Thoracic aorta (tissue), 2 donors: ENCODE measurements at regions not wholly inside any gene's neighbourhood (a gene's known extent, or its start where the extent isn't known, plus 50 kb on each side); places are given as distances from the start of the nearest gene placed in this dataset.

Experiments
- ATAC-seq: fragments of 150-250 bp; one replicate; pipeline ENCODE4 v1.8.0; 2017; ENCODE audit warnings: low read depth; ENCODE audit not compliant: insufficient number of reproducible peaks, low FRiP score
- DNase-seq: peaks from one replicate; pipeline ENCODE4 v3.0.0-alpha.2; 2020; ENCODE audit warnings: low spot score
- H3K27ac ChIP-seq, 2 donors: fragments of 200-600 bp; sonication (generic); 1 replicate in 1 of 2; 2 replicates in 1 of 2; pipeline ENCODE4 v1.5.1; 2016; ENCODE audit warnings: mild to moderate bottlenecking in 2 of 2, moderate library complexity in 2 of 2
- H3K27me3 ChIP-seq: fragments of 200-600 bp; sonication (generic); replicated peaks from 2 replicates; pipeline ENCODE4 v1.6.0; 2016; ENCODE audit warnings: mild to moderate bottlenecking; ENCODE audit not compliant: insufficient read depth
- H3K36me3 ChIP-seq: fragments of 200-600 bp; sonication (generic); one replicate; pipeline ENCODE4 v1.5.1; 2016
- H3K4me1 ChIP-seq, 2 donors: fragments of 200-600 bp; sonication (generic); 1 replicate in 1 of 2; 2 replicates in 1 of 2; pipeline versions ENCODE4 v1.5.1 to v1.6.0; 2016; ENCODE audit warnings: low read depth in 2 of 2, mild to moderate bottlenecking in 1 of 2; ENCODE audit not compliant: control insufficient read depth in 1 of 2
- H3K4me3 ChIP-seq: fragments of 200-600 bp; sonication (generic); 2 replicates; pipeline ENCODE4 v1.5.1; 2016; ENCODE audit warnings: mild to moderate bottlenecking
- H3K9me3 ChIP-seq: fragments of 200-600 bp; sonication (generic); 2 replicates; pipeline ENCODE4 v1.5.1; 2016
- CTCF ChIP-seq: fragments of 200-600 bp; sonication (generic); IDR thresholded peaks from one replicate; pipeline ENCODE4 v1.5.1; 2019; ENCODE audit warnings: antibody characterized with exemption

GRCh38 chr18:30186245-30186644 is 856.3 kb downstream of the DSC3 start:
- TF ChIP-seq CTCF = no peak
- no peak overlapping the region for H3K4me3 ChIP-seq
- H3K27me3 ChIP-seq = no peaks in the 10 kb centered on the region
- peaks cover 0 to 11% of the 10 kb centered on the region in 2 donors for H3K4me1 ChIP-seq
- no peak for DNase-seq
- no peak for ATAC-seq
- no peaks in the 10 kb centered on the region for H3K36me3 ChIP-seq
- peaks cover 3% of the 10 kb centered on the region for H3K9me3 ChIP-seq
- no peak overlapping the region for H3K27ac ChIP-seq

GRCh38 chr18:30177056-30177455 is 865.5 kb downstream of the DSC3 start:
- no peak for TF ChIP-seq CTCF
- Histone ChIP-seq H3K27me3 (no peaks in the 10 kb centered on the region), H3K9me3 (no peaks in the 10 kb centered on the region), H3K27ac (no peak overlapping the region), H3K4me3 (no peak overlapping the region), H3K36me3 (no peaks in the 10 kb centered on the region), H3K4me1 (no peaks in the 10 kb centered on the region)
- ATAC-seq (no peak), DNase-seq (no peak)

- DNase-seq (no peak), ATAC-seq (no peak)
- Histone ChIP-seq H3K27ac (no peak overlapping the region), H3K36me3 (no peaks in the 10 kb centered on the region), H3K4me1 (no peaks in the 10 kb centered on the region), H3K4me3 (no peak overlapping the region), H3K9me3 (no peaks in the 10 kb centered on the region), H3K27me3 (no peaks in the 10 kb centered on the region)
- TF ChIP-seq CTCF = no peak
These were observed 866.8 kb downstream of the DSC3 start for GRCh38 chr18:30175621-30176225.

DNA sequence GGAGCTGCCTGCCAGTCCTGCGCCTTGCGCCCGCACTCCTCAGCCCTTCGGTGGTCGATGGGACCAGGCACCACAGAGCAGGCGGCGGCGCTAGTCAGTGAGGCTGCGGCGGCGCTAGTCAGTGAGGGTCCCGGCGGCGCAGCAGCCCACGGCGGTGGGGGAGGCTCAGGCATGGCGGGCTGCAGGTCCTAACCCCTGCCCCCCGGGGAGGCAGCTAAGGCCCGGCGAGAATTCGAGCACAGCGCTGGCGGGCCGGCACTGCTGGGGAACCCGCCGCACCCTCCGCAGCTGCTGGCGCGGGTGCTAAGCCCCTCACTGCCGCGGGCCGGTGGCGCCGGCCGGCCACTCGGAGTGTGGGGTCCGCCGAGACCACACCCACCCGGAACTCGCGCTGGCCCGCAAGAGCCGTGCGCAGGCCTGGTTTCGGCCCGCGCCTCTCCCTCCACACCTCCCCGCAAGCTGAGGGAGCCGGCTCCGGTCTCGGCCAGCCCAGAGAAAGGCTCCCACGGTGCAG is 867.4 kb downstream of the DSC3 start:
- Histone ChIP-seq H3K27me3 (no peaks in the 10 kb centered on the region), H3K36me3 (no peaks in the 10 kb centered on the region), H3K9me3 (no peaks in the 10 kb centered on the region), H3K4me1 (no peaks in the 10 kb centered on the region), H3K4me3 (no peak overlapping the region), H3K27ac (no peak overlapping the region)
- ATAC-seq (no peak), DNase-seq (no peak)
- TF ChIP-seq CTCF = no peak

DNA sequence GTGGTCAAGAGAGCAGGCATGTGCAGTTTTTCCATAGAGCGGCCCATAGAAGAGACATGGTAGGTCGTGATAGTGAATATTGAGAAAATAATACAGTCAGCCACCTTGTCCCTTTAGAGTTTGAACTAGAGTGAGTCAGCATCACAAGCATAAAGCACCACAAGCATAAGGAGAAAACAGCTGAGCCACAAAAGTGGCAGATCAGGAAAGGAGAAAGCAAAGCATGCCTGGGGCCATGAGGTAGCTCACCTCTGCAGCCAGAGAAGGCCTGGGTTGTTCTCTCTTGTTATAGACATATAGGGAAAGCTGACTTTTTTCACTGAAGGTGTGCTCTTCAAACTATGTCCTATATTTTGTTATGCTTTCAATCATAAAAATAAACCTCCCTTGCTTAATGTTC is 879.0 kb downstream of the DSC3 start:
- DNase-seq (no peak), ATAC-seq (no peak)
- H3K27me3 ChIP-seq = no peaks in the 10 kb centered on the region
- no peaks in the 10 kb centered on the region for H3K36me3 ChIP-seq
- no peaks in the 10 kb centered on the region for H3K4me1 ChIP-seq
- H3K4me3 ChIP-seq = no peak overlapping the region
- TF ChIP-seq CTCF = no peak
- no peak overlapping the region for H3K27ac ChIP-seq
- no peaks in the 10 kb centered on the region for H3K9me3 ChIP-seq
